ENCODE measurements at regions not wholly inside any gene's neighbourhood (a gene's known extent, or its start where the extent isn't known, plus 50 kb on each side); places are given as distances from the start of the nearest gene placed in this dataset.

- no peak for DNase-seq
- Histone ChIP-seq H4K20me1 (ENCODE audit: insufficient read depth) (no peaks in the 10 kb centered on the region), H3K9me3 (ENCODE audit: insufficient read depth, low read depth) (no peaks in the 10 kb centered on the region), H3K27me3 (ENCODE audit: insufficient read depth, low read depth) (no peaks in the 10 kb centered on the region), H3K4me3 (no peak overlapping the region), H3K27ac (no peak overlapping the region), H2AFZ (no peak overlapping the region), H3K9me2 (ENCODE audit: insufficient read depth) (no peaks in the 10 kb centered on the region), H3K36me3 (ENCODE audit: low read depth) (no peaks in the 10 kb centered on the region), H3K4me2 (no peak overlapping the region), H3F3A (ENCODE audit: insufficient read depth, low read depth) (no peaks in the 10 kb centered on the region), H3K4me1 (replicated peaks; ENCODE audit: insufficient read depth) (peaks cover 16% of the 10 kb centered on the region), H3K79me2 (ENCODE audit: low read depth) (no peaks in the 10 kb centered on the region)
- ChIA-PET CTCF (no interaction called here), POLR2A (ENCODE audit: unreplicated experiment) (no interaction called here)
- TF ChIP-seq EZH2 (IDR thresholded peaks at IDR 0.05; ENCODE audit: low read depth) (no peak), CTCF (conservative IDR thresholded peaks at IDR 0.05) (no peak)
- intact Hi-C loops (cut with micrococcal nuclease; ENCODE audit: unreplicated experiment), result no loop called here
- BruUV-seq (replicated peaks), result no TSS peak
These were observed 110.3 kb upstream of the PCSK5 start for GRCh38 chr9:75780185-75780584.

GRCh38 chr9:75788006-75788634, 102.4 kb upstream of the PCSK5 start:
- H3K9me2 ChIP-seq (ENCODE audit: insufficient read depth), result peaks cover 6% of the 10 kb centered on the region; the same call in 1 of the 2 replicates
- CTCF ChIA-PET, result no interaction called here
- H3K36me3 ChIP-seq (ENCODE audit: low read depth), result no peaks in the 10 kb centered on the region

GRCh38 chr9:75797085-75797580, 93.3 kb upstream of the PCSK5 start:
- intact Hi-C loops (cut with micrococcal nuclease; ENCODE audit: unreplicated experiment), result no loop called here
- CTCF ChIA-PET, result no interaction called here
- BruUV-seq (replicated peaks), result no TSS peak

More at GRCh38 chr9:75788006-75788634, 102.4 kb upstream of the PCSK5 start:
- Histone ChIP-seq H2AFZ (no peak overlapping the region), H3K27ac (no peak overlapping the region), H4K20me1 (ENCODE audit: insufficient read depth) (no peaks in the 10 kb centered on the region), H3K4me1 (replicated peaks; ENCODE audit: insufficient read depth) (no peaks in the 10 kb centered on the region), H3F3A (ENCODE audit: insufficient read depth, low read depth) (no peaks in the 10 kb centered on the region), H3K79me2 (ENCODE audit: low read depth) (no peaks in the 10 kb centered on the region), H3K4me3 (no peak overlapping the region), H3K27me3 (ENCODE audit: insufficient read depth, low read depth) (no peaks in the 10 kb centered on the region), H3K4me2 (no peak overlapping the region), H3K9me3 (ENCODE audit: insufficient read depth, low read depth) (no peaks in the 10 kb centered on the region)
- no peak for DNase-seq
- TF ChIP-seq EZH2 (IDR thresholded peaks at IDR 0.05; ENCODE audit: low read depth), result no peak
- TF ChIP-seq CTCF (conservative IDR thresholded peaks at IDR 0.05), result no peak
- no TSS peak for BruUV-seq (replicated peaks)
- POLR2A ChIA-PET (ENCODE audit: unreplicated experiment), result interaction anchor here (0.7 kb wide), 1 partner anchor 422 kb away, joined by 10 read pairs; no protein-coding TSS in a partner anchor
- intact Hi-C loops (cut with micrococcal nuclease; ENCODE audit: unreplicated experiment), result no loop called here

More at GRCh38 chr9:75797085-75797580, 93.3 kb upstream of the PCSK5 start:
- H4K20me1 ChIP-seq (ENCODE audit: insufficient read depth), result no peaks in the 10 kb centered on the region
- no peaks in the 10 kb centered on the region for H3F3A ChIP-seq (ENCODE audit: insufficient read depth, low read depth)
- no peaks in the 10 kb centered on the region for H3K36me3 ChIP-seq (ENCODE audit: low read depth)
- no peaks in the 10 kb centered on the region for H3K79me2 ChIP-seq (ENCODE audit: low read depth)
- no peaks in the 10 kb centered on the region for H3K9me3 ChIP-seq (ENCODE audit: insufficient read depth, low read depth)
- POLR2A ChIA-PET (ENCODE audit: unreplicated experiment), result no interaction called here
- DNase-seq, result no peak
- no peak overlapping the region for H3K27ac ChIP-seq
- H2AFZ ChIP-seq, result no peak overlapping the region
- H3K4me2 ChIP-seq, result no peak overlapping the region
- no peaks in the 10 kb centered on the region; the same call in 1 of the 2 replicates for H3K9me2 ChIP-seq (ENCODE audit: insufficient read depth)
- H3K27me3 ChIP-seq (ENCODE audit: insufficient read depth, low read depth), result no peaks in the 10 kb centered on the region
- no peak overlapping the region for H3K4me3 ChIP-seq
- TF ChIP-seq CTCF (conservative IDR thresholded peaks at IDR 0.05) (no peak), EZH2 (IDR thresholded peaks at IDR 0.05; ENCODE audit: low read depth) (no peak)
- H3K4me1 ChIP-seq (replicated peaks; ENCODE audit: insufficient read depth), result no peaks in the 10 kb centered on the region
